GM21528 (cell line): ENCODE measurements at regions not wholly inside any gene's neighbourhood (a gene's known extent, or its start where the extent isn't known, plus 50 kb on each side); places are given as distances from the start of the nearest gene placed in this dataset.

ENCODE experiments used
- ATAC-seq: cut with Tn5 transposase; IDR thresholded peaks from one replicate; pipeline ENCODE4 v1.9.1; 2021; ENCODE audit warnings: mild to moderate bottlenecking, moderate library complexity; ENCODE audit not compliant: unreplicated experiment, low FRiP score

GRCh38 chr18:53682796-53683195, 541.7 kb downstream of the MBD2 start:
- ATAC-seq = no peak

GRCh38 chr18:53677480-53677879, 547.0 kb downstream of the MBD2 start:
- no peak for ATAC-seq

- no peak for ATAC-seq
Observed at GRCh38 chr18:53665701-53666100, 558.8 kb downstream of the MBD2 start.

- ATAC-seq = no peak
Observed at GRCh38 chr18:53664575-53664974, 559.9 kb downstream of the MBD2 start.

- ATAC-seq = no peak
Observed at GRCh38 chr18:53660306-53660705, 564.2 kb downstream of the MBD2 start.

- ATAC-seq = no peak
Observed at GRCh38 chr18:53657257-53657656, 567.2 kb downstream of the MBD2 start.

GRCh38 chr18:53649621-53650020, 574.8 kb downstream of the MBD2 start:
- no peak for ATAC-seq

- ATAC-seq = no peak
Observed at GRCh38 chr18:53644799-53645471, 579.5 kb downstream of the MBD2 start.

GRCh38 chr18:53639687-53640086, 584.8 kb downstream of the MBD2 start:
- ATAC-seq = no peak

GRCh38 chr18:53629337-53629736, 595.1 kb downstream of the MBD2 start:
- ATAC-seq = no peak

- no peak for ATAC-seq
Observed at GRCh38 chr18:53625997-53626599, 598.4 kb downstream of the MBD2 start.

- no peak for ATAC-seq
Observed at GRCh38 chr18:53610957-53611356, 613.5 kb downstream of the MBD2 start.

GRCh38 chr18:53606792-53607191, 617.7 kb downstream of the MBD2 start:
- ATAC-seq = no peak

- no peak for ATAC-seq
Observed at GRCh38 chr18:53605198-53605597, 619.3 kb downstream of the MBD2 start.

- ATAC-seq = no peak
Observed at GRCh38 chr18:53603276-53603675, 621.2 kb downstream of the MBD2 start.

GRCh38 chr18:53601344-53601743, 623.1 kb downstream of the MBD2 start:
- no peak for ATAC-seq

GRCh38 chr18:53586923-53587322, 637.5 kb downstream of the MBD2 start:
- ATAC-seq = no peak
